ENCODE measurements at regions not wholly inside any gene's neighbourhood (a gene's known extent, or its start where the extent isn't known, plus 50 kb on each side); places are given as distances from the start of the nearest gene placed in this dataset.
A peak's percentile ranks its signal among the peaks of the same experiment; 100 is the strongest.

- no peak overlapping the region for H3K18ac ChIP-seq (ENCODE audit: low read depth in 1 of 2, low read length in 2 of 2)
- WGBS, result 23% methylated on average over 1 of the region's 2 CpGs
- H3K4me1 ChIP-seq (ENCODE audit: control insufficient read depth, insufficient read depth, low read depth, low read length), result no peaks in the 10 kb centered on the region
- no peaks in the 10 kb centered on the region for H3K79me1 ChIP-seq (replicated peaks; ENCODE audit: low read length, poor library complexity, severe bottlenecking)
- H2AFZ ChIP-seq (ENCODE audit: low read depth, low read length), result no peak overlapping the region
- no peak overlapping the region for H3K4me3 ChIP-seq (ENCODE audit: insufficient read depth in 1 of 2, low read depth in 1 of 2, low read length in 2 of 2)
- no peak overlapping the region for H2BK12ac ChIP-seq (ENCODE audit: low read length in 2 of 2)
- DNase-seq, result peak; percentile 5
- H2BK5ac ChIP-seq (ENCODE audit: low read depth, low read length, poor library complexity, severe bottlenecking), result no peak overlapping the region
- no peaks in the 10 kb centered on the region for H3K9me3 ChIP-seq (ENCODE audit: control insufficient read depth, low read length)
- H3K27ac ChIP-seq (ENCODE audit: low read length, poor library complexity, severe bottlenecking), result no peak overlapping the region
- no peak overlapping the region for H4K8ac ChIP-seq (ENCODE audit: low read length)
- H3K4me2 ChIP-seq (ENCODE audit: low read length, poor library complexity, severe bottlenecking), result no peak overlapping the region
- H3K36me3 ChIP-seq (ENCODE audit: control insufficient read depth in 1 of 2, insufficient read depth in 2 of 2, low read depth in 1 of 2, low read length in 2 of 2), result no peaks in the 10 kb centered on the region
- no peaks in the 10 kb centered on the region for H3K27me3 ChIP-seq (ENCODE audit: control insufficient read depth in 1 of 2, insufficient read depth in 1 of 2, low read length in 2 of 2)
- H2BK15ac ChIP-seq (ENCODE audit: low read depth, poor library complexity, severe bottlenecking), result no peak overlapping the region
- H2BK120ac ChIP-seq (ENCODE audit: low read depth, low read length), result no peak overlapping the region
- H2AK5ac ChIP-seq (ENCODE audit: low read length, severe bottlenecking), result no peak overlapping the region
- H4K91ac ChIP-seq (ENCODE audit: low read length), result no peak overlapping the region
- H3K9ac ChIP-seq (ENCODE audit: low read length), result no peak overlapping the region
- H3K14ac ChIP-seq (ENCODE audit: low read length in 2 of 2), result no peak overlapping the region
- no peak overlapping the region for H3K23ac ChIP-seq (ENCODE audit: low read length in 2 of 2)
- H3K4ac ChIP-seq (ENCODE audit: low read depth in 1 of 2, low read length in 2 of 2), result no peak overlapping the region
These were observed 436.5 kb upstream of the KLHL1 start for GRCh38 chr13:70544706-70545105.

- Histone ChIP-seq H3K9me3 (ENCODE audit: control insufficient read depth, low read length) (no peaks in the 10 kb centered on the region), H3K4me3 (ENCODE audit: insufficient read depth in 1 of 2, low read depth in 1 of 2, low read length in 2 of 2) (no peak overlapping the region), H3K36me3 (ENCODE audit: control insufficient read depth in 1 of 2, insufficient read depth in 2 of 2, low read depth in 1 of 2, low read length in 2 of 2) (no peaks in the 10 kb centered on the region), H3K27ac (ENCODE audit: low read length, poor library complexity, severe bottlenecking) (no peak overlapping the region), H3K27me3 (ENCODE audit: control insufficient read depth in 1 of 2, insufficient read depth in 1 of 2, low read length in 2 of 2) (no peaks in the 10 kb centered on the region), H3K4me2 (ENCODE audit: low read length, poor library complexity, severe bottlenecking) (no peak overlapping the region), H4K91ac (ENCODE audit: low read length) (no peak overlapping the region), H4K8ac (ENCODE audit: low read length) (no peak overlapping the region), H2AFZ (ENCODE audit: low read depth, low read length) (no peak overlapping the region), H3K4ac (ENCODE audit: low read depth in 1 of 2, low read length in 2 of 2) (no peak overlapping the region), H2BK5ac (ENCODE audit: low read depth, low read length, poor library complexity, severe bottlenecking) (no peak overlapping the region), H3K9ac (ENCODE audit: low read length) (no peak overlapping the region), H3K79me1 (replicated peaks; ENCODE audit: low read length, poor library complexity, severe bottlenecking) (no peaks in the 10 kb centered on the region), H2BK12ac (ENCODE audit: low read length in 2 of 2) (no peak overlapping the region), H2AK5ac (ENCODE audit: low read length, severe bottlenecking) (no peak overlapping the region), H3K4me1 (ENCODE audit: control insufficient read depth, insufficient read depth, low read depth, low read length) (no peaks in the 10 kb centered on the region), H3K14ac (ENCODE audit: low read length in 2 of 2) (no peak overlapping the region), H2BK15ac (ENCODE audit: low read depth, poor library complexity, severe bottlenecking) (no peak overlapping the region), H3K23ac (ENCODE audit: low read length in 2 of 2) (no peak overlapping the region), H2BK120ac (ENCODE audit: low read depth, low read length) (no peak overlapping the region), H3K18ac (ENCODE audit: low read depth in 1 of 2, low read length in 2 of 2) (no peak overlapping the region)
- no peak for DNase-seq
- WGBS, result no CpG with 5 or more reads among the region's 4 CpGs
These were observed 433.2 kb upstream of the KLHL1 start for GRCh38 chr13:70541451-70541850.

GRCh38 chr13:70534466-70534865, 426.2 kb upstream of the KLHL1 start:
- no peak overlapping the region for H2AK5ac ChIP-seq (ENCODE audit: low read length, severe bottlenecking)
- no peaks in the 10 kb centered on the region for H3K36me3 ChIP-seq (ENCODE audit: control insufficient read depth in 1 of 2, insufficient read depth in 2 of 2, low read depth in 1 of 2, low read length in 2 of 2)
- no peak overlapping the region for H3K9ac ChIP-seq (ENCODE audit: low read length)
- H3K4me3 ChIP-seq (ENCODE audit: insufficient read depth in 1 of 2, low read depth in 1 of 2, low read length in 2 of 2), result no peak overlapping the region
- DNase-seq, result no peak
- H3K27ac ChIP-seq (ENCODE audit: low read length, poor library complexity, severe bottlenecking), result no peak overlapping the region
- no peak overlapping the region for H3K4me2 ChIP-seq (ENCODE audit: low read length, poor library complexity, severe bottlenecking)
- WGBS, result 82% methylated on average over 3 of the region's 3 CpGs
- no peak overlapping the region for H2BK15ac ChIP-seq (ENCODE audit: low read depth, poor library complexity, severe bottlenecking)
- H2AFZ ChIP-seq (ENCODE audit: low read depth, low read length), result no peak overlapping the region
- no peaks in the 10 kb centered on the region for H3K27me3 ChIP-seq (ENCODE audit: control insufficient read depth in 1 of 2, insufficient read depth in 1 of 2, low read length in 2 of 2)
- no peaks in the 10 kb centered on the region for H3K9me3 ChIP-seq (ENCODE audit: control insufficient read depth, low read length)
- no peak overlapping the region for H3K14ac ChIP-seq (ENCODE audit: low read length in 2 of 2)
- H3K4me1 ChIP-seq (ENCODE audit: control insufficient read depth, insufficient read depth, low read depth, low read length), result no peaks in the 10 kb centered on the region
- H3K79me1 ChIP-seq (replicated peaks; ENCODE audit: low read length, poor library complexity, severe bottlenecking), result no peaks in the 10 kb centered on the region
- no peak overlapping the region for H4K8ac ChIP-seq (ENCODE audit: low read length)
- no peak overlapping the region for H2BK5ac ChIP-seq (ENCODE audit: low read depth, low read length, poor library complexity, severe bottlenecking)
- H2BK120ac ChIP-seq (ENCODE audit: low read depth, low read length), result no peak overlapping the region
- H2BK12ac ChIP-seq (ENCODE audit: low read length in 2 of 2), result no peak overlapping the region
- H3K23ac ChIP-seq (ENCODE audit: low read length in 2 of 2), result no peak overlapping the region
- H3K18ac ChIP-seq (ENCODE audit: low read depth in 1 of 2, low read length in 2 of 2), result no peak overlapping the region
- no peak overlapping the region for H3K4ac ChIP-seq (ENCODE audit: low read depth in 1 of 2, low read length in 2 of 2)
- H4K91ac ChIP-seq (ENCODE audit: low read length), result no peak overlapping the region

- Histone ChIP-seq H3K79me1 (replicated peaks; ENCODE audit: low read length, poor library complexity, severe bottlenecking) (no peaks in the 10 kb centered on the region), H2BK5ac (ENCODE audit: low read depth, low read length, poor library complexity, severe bottlenecking) (no peak overlapping the region), H2BK15ac (ENCODE audit: low read depth, poor library complexity, severe bottlenecking) (no peak overlapping the region), H3K4ac (ENCODE audit: low read depth in 1 of 2, low read length in 2 of 2) (no peak overlapping the region), H3K36me3 (ENCODE audit: control insufficient read depth in 1 of 2, insufficient read depth in 2 of 2, low read depth in 1 of 2, low read length in 2 of 2) (no peaks in the 10 kb centered on the region), H2AFZ (ENCODE audit: low read depth, low read length) (no peak overlapping the region), H2BK120ac (ENCODE audit: low read depth, low read length) (no peak overlapping the region), H4K91ac (ENCODE audit: low read length) (no peak overlapping the region), H3K9me3 (ENCODE audit: control insufficient read depth, low read length) (no peaks in the 10 kb centered on the region), H3K4me2 (ENCODE audit: low read length, poor library complexity, severe bottlenecking) (no peak overlapping the region), H3K18ac (ENCODE audit: low read depth in 1 of 2, low read length in 2 of 2) (no peak overlapping the region), H2AK5ac (ENCODE audit: low read length, severe bottlenecking) (no peak overlapping the region), H3K4me1 (ENCODE audit: control insufficient read depth, insufficient read depth, low read depth, low read length) (no peaks in the 10 kb centered on the region), H3K9ac (ENCODE audit: low read length) (no peak overlapping the region), H3K23ac (ENCODE audit: low read length in 2 of 2) (no peak overlapping the region), H3K27me3 (ENCODE audit: control insufficient read depth in 1 of 2, insufficient read depth in 1 of 2, low read length in 2 of 2) (no peaks in the 10 kb centered on the region), H3K4me3 (ENCODE audit: insufficient read depth in 1 of 2, low read depth in 1 of 2, low read length in 2 of 2) (no peak overlapping the region), H4K8ac (ENCODE audit: low read length) (no peak overlapping the region), H3K27ac (ENCODE audit: low read length, poor library complexity, severe bottlenecking) (no peak overlapping the region), H2BK12ac (ENCODE audit: low read length in 2 of 2) (no peak overlapping the region), H3K14ac (ENCODE audit: low read length in 2 of 2) (no peak overlapping the region)
- DNase-seq, result no peak
- no CpG with 5 or more reads among the region's 2 CpGs for WGBS
These were observed 421.4 kb upstream of the KLHL1 start for GRCh38 chr13:70529652-70530051.
